Tongue (tissue), 1 donor: ENCODE measurements at regions not wholly inside any gene's neighbourhood (a gene's known extent, or its start where the extent isn't known, plus 50 kb on each side); places are given as distances from the start of the nearest gene placed in this dataset.

Source experiments
- DNase-seq: peaks from one replicate; pipeline ENCODE4 v3.0.0-alpha.2; 2015

DNA sequence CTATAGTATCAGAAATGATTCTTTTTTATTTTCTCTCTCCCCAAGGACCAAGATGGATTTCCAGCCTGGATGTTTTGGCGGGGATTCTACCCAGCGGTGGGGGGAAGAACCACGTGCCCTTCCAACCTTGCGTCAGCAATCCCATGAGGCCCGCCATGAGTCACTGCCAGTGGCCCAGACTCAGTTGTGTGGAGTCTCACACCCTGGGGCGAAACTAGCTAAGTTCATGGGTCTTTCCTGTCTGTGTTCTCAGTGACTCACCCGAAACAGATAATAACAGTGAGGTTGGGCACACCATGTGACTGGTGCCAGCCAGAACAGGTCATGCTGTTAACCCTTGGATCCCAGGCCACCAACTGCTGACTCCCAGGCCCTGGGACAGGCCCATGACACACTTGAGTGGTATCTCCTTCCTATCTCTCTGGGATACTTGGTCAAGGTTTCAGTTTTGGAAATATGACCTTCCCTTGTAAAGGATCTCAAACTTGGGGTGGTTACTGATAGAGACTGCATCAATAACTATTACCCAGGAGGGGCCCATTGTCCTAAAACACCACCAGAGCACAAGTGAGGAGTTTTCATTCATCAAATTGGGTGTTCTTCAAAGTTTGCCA is 98.0 kb upstream of the DUSP10 start:
- DNase-seq: no peak

DNA sequence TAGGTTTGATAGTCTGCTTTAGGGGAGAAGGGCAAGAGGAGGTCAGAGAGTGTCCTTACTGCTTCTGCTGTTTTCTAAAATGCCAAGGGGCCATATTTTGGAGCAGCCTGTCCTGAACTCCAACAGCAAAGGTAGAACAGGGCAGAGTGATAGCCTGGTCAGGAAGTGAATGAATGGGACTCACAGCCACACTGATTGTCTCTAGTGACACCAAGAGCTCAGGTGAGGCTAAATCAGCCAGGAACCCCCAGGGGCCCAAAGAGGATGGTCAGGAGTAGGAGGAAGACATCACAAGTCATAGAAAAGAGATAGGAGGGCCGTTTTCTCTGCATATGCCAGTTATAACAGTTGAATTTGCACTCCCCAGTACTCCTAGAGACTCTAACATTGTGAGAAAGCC is 97.4 kb upstream of the DUSP10 start:
- DNase-seq: no peak

DNA sequence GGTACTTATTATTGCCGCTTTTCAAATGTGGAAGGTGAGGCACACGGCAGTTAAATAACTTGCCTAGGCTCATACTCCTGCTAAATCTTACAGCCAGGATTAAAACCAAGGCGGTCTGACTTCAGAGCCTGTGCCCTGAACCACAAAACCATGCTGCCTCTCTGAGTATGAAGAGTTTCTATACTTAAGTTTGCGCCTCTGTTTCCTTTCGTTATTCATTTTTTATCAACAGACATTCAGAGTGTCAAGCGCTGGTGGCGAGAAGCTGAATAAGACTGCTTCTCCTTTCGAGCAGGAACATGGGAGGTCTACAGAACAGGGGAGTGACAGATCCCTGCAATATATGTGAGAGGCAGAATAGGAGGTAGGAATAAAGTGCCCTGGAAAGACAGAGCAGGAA is 96.0 kb upstream of the DUSP10 start:
- DNase-seq: no peak

DNA sequence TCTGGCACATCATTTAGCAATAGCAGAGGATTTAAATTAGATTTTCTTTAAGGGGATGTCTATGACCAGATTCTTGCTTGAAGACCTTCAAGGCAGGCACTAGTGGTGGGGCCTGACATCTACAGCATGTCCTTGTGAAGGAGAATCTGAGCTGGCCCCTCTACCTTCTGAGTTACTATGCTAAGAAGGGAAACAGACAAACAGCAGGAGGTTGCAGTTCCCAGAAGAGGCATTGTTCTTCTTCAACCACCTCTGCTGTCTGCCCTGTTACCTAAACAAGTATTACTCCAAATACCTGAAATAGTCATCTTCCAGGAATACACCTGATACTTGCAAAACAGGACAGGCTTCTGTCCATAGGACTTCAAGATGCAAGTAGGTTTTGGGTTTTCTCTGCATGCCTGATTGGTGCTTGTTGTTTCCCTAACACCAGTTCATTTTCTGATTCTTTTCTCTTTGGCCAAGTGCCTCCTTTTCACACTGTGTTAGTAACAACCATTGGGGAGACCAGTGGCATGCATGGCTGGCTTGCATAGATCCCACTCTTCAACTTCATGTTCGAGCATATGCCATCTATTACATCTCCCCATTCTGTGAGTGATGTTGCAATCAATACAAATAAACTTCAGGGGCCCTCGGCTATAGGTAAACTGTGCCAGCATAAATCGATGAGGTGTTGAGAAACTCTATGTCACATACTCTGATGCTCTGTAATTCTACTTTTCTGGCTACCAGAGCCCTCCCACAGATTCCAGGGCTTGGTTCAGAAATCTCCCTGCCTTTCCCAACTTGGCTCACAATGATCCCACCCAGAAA is 93.0 kb upstream of the DUSP10 start:
- DNase-seq: no peak

DNA sequence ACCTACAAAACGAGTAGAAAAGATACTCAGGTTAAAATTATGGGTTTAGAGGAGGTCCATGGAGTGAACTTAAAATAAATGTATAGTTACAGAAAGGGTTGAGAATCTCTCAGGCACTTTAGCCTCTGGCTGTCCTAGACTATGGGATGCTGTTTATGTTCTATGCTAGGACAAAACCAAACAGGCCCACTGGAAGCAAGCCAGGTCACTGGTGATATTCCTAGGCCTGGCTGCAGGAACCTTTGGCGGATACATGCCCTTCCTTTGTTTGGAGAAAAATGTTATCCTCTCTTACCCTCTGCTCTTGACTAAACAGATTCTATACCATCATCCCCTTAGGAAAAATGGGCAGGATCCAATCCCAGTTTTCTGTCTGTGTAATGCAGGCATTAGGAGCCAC is 90.7 kb upstream of the DUSP10 start:
- no peak for DNase-seq

DNA sequence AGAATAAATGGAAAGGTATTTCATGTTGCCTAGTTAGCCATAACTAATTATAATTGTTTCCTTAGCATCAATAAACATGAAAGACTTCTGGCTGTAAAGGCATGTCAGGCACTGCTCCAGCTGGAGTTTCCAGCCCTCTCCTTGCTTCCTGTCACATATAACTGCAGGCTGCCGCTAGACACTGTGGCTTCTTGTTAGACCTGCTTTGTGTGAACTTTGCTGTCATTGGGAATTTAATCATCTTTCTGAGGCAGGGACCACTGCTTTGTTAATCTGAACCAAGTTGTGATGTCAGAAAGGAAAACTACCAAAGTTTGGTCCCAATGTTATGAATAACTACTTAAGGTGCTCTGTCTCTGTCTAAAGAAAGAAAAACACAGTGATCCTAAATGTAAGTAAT is 90.3 kb upstream of the DUSP10 start:
- peak; percentile 21 for DNase-seq

DNA sequence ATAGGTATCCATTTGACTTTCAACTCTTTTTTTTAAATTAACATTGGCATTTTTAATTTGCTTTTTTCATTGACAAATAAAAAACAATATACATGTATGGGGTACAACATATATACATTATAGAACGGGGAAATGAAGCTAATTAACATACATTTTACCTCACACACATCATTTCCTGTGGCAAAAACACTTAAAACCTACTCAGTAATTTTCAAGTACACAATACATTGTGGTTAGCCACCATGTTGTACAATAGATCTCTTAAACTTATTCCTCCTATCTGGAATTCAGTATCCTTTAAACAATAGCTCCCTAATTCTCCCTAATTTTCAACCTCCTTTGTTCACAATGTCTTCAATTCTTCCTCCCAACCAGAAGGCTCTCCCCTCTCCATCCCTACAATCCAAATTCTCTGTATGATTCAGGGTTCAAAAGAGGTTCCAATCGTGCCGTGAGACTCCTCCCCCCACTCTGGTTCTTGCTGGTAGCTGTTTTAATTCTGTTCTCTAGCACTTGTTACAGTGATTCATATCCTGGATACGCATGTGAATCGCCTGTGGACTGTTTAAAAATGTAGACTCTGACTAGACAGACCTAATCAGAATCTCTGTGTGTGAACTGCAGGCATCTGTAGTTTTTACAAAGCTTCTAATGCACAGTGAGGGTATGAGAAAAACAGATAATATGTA is 87.6 kb upstream of the DUSP10 start:
- no peak for DNase-seq

DNA sequence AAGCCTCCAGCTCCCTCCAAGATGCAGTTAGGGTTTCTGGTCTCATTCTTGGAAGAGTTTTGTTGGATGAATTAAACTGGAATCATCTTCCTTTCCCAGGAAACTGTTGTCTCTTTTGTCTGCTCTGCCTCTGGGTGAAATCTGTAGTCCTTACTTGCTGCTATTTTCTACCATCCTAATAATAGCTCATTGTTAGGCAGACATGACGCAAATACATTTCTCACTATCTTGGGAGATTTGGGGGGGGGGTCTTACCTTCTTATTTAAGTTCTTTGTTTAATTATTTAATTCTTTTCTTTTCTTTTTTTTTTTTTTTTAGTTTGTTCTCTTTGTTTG is 85.4 kb upstream of the DUSP10 start:
- no peak for DNase-seq

DNA sequence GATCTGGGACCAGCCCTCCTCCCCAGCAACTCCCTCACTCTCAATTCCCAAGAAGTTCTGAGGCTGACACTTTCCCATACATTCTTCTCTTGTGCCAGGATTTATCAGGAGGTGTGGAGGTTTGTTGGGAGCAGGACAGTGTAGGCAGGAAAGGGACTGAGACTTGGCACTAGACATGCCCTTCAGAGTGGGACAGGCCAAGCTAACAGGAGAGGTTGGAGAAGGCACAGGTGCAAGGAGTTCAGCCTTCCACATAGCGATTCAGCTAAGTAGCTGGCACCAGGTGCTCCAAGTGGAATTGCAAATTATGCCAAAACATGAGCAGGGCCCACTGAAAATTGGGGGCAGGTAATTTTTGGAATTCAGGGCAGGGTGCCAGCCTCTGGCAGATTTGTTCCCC is 83.0 kb upstream of the DUSP10 start:
- no peak for DNase-seq

DNA sequence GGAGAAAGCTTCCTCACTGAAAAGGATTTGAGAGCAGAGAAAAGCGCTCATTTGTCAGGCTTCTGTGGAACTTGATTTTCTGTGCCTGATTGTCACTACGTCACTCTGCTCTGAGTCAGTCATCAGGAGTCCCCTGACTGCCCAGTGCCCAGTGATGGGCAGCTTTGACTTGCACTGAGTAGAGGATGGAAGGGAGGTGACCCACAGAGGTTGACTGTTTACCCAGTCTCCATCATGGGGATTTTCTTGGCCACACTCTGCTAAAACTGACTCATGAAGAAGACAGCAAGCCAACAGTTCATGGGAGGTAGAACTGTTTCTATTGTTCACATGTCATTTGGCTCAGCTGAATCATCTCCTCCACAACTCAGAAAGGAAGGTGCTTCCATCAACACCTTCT is 82.1 kb upstream of the DUSP10 start:
- DNase-seq: no peak

DNA sequence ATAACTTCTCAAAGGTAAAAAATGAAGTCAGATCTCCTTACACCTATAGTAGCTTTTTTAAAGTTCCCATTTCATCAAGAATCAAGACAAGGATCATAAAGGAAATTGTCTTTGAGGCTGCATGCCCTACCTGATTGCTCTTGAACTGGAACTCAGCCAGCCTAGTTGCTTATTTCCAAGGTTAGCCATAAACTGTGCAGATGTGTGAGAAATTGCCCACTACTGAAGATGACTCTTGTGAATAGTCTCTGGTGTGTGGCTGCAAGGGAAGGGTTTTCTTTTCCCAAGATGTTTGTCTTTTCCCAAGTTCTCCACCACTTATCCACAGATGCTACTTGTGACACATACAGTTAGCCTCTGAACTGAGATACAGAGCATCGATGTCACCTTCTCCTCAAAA is 81.7 kb upstream of the DUSP10 start:
- DNase-seq: no peak

DNA sequence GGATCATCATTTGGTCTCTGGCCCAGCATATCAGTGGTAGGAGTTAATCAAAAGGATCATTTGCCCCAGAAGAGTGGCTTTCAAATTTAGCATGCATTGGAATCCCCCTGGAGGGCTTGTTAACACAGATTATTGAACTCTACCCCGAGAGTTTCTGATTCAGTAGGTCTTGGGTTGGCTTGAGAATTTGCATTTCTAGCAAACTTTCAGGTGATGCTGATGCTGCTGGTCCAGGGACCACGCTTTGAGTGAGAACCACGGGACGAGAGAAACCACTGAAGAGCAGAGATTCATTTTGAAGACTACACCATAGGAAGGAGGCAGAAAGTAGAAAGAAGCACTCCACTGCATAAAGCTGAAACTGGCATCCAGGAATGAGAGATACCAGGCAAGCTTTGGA is 81.3 kb upstream of the DUSP10 start:
- no peak for DNase-seq

DNA sequence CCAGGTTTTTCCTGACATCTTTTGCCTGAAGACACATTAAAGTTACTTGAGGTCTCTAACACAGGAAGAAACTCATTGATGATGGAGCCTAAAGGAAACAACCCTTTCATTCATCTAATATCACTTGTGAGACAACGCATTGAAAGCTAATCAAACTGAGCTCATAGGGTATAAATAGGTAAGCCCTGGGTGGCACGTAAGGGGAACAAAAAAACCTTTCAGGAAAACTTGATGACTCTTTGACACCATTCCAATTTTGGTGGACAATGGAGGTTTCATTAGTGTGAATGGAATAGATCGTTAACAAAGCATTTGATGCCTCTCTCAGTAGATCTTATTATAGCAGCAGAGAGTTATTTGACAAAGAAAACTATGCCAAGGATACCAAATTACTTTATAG is 80.7 kb upstream of the DUSP10 start:
- DNase-seq: no peak

DNA sequence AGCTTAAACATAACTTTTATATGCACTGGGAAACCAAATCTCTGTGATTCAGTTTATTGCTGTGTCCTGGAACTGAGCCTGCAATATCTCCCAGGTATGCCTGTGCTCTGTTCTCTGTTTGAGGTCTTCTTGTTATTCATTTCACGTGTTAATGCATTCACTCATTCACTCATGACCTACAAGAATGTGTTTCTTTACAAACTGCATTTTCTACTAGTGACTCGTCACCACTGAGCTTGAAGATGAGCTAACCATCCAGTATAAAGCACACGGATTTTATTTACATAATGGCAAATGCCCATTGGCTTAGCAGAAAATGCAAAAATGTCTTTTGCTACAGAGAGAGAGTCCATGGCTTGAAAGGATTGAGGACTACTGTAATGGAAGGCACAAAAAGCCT is 75.0 kb upstream of the DUSP10 start:
- no peak for DNase-seq

DNA sequence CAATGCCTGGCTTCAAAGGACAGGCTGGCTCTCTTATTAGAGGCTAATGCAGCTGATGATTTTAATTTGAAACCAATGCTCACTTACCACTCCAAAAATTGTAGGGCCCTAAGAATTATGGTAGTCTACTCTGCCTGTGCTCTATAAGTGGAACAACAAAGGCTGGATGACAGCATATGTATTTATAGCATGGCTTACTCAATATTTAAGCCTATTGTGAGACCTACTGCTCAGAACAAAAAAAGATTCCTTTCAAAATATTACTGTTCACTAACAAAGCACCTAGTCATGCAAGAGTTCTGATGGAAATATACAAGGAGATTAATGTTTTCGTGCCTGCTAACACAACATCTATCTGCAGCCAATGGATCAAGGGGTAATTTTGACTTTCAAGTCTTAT is 73.8 kb upstream of the DUSP10 start:
- DNase-seq: no peak

DNA sequence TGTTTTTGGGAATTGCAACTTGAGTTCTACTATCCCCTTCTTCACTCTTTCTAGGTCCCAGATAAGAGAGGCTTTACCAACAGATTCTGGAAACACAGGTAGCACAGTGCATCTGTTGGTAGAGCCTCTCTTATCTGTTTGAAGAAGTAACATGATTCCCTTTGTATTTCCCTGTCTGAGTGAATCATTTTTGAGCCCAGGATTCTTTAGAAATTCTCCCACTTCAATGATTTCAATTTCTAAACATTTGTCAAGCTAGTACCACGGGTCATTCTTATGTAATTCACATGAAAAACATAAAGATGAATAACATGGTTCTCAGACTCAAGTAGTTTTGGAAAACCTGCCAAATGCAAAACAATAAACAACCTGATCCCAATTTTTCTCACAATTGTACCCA is 72.0 kb upstream of the DUSP10 start:
- no peak for DNase-seq

DNA sequence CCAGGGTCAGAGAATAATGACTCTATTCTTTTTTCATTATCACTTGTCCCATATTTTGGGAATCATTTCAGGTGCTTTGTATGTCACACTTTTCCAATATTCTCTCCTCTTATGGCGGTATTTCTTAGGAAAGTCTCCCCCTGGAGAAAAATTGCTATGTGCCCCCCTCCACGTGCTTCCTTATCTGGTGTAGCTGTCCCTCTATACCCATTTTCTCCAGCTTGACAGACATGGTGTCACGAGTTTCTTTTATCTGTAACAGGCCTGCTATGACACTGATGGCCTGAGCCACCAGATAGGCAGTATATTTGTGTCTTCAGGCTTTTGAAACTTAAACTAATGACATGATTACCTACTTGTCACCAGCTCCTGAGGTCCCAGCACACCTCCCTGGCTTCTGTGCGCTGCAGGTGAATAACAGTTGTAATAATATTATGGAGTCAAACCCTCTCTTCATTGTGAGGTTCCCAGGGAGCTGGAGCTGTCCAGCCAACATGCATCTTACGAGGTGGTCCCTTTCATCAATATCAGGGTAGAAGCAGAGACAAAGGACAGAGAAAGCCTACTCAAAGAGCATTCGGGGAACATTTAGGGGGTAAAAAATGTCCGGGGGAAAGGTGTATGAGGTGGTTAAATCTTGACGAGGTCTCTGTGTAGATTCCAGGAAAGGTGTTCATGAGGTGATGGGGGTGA is 71.2 kb upstream of the DUSP10 start:
- DNase-seq: no peak

DNA sequence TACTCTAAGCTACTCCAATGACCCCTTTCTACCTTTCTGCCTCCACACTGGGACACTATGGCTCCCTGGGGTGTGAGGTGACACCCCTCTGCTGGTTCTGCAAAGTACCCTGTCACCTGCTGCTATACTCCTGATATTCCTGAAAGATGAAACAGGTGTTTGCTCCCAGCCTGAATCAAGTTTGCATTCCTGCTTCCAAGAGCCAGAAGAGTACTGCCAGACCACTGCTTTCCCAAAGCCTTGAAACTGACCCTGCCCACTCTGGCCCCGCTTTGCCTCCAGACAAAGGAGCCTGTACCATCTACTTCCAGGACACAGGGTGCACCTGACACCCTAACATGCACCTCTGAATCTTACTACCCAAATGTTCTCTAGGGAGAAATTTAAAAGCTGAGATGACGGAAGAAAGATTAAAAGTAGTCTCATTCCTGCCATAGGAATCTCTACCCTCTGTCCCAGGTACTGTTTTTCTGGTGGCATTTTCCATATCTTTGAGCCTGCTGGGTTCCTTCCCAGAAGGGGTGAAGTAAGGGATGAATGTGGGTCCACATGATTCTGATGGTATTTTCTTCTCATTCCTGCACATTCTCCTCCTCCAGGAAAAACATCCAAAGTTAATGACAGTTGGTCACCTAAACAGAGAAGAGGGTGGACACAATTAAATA is 70.3 kb upstream of the DUSP10 start:
- no peak for DNase-seq

DNA sequence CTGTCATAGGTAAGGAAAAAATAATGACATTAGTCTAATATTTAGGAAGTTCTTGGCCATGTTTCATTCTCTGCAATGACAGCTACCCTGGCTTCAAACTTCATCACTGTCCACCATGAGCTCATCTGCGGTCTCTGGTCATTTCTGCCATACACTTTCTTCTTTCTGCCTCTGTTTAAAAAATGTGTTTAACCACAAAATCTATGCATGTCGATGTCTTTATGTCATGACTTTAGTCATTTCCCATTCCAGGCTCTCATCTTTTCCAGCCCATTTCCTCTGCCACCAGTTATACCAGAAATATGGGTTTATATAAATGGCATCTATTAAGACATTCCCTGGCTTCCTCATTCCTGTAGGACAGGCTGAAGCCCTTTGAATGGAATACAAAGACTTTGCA is 68.5 kb upstream of the DUSP10 start:
- DNase-seq: no peak

DNA sequence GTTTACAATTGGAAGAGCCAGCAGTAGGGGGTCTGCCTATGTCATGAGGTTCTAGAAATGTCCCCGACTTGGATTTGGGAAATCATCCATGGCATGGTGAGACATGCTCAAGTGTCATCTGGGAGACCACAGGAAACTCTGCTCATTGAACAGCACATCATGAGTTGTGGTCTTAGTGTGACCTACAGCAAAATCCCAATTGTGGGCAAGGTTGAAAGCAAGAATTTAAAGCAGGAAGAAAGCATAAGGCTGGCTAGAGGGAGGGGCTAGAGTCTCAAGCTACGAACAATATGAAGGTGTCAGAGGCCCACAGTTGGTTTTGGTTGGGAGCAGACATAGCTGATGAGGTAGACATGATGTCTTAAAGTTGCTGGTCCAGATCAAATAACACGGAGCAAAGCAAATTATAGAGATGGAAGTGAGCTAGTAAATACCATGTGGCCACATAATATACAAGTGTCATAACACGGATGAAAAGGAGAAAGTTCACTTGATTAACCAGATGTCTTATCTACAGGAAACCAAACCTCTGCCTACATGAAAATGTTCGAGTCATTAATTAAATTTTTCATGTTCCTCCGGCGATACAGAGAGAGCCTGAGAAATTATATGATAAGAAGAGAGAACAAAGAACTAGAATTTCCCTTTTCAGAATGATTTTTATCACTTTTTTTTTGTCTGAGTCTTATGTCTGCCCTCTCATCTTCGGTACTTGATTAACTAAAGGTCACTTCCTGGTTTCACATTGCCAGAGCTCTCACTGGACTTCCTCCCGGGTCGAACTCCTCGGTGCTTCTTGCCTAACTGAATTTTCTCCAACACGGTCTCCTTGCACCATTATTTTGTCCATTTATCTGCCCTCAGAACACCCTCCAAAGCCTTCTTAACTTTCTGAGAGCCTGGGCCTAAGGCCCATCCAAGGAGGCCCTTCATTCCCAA is 67.5 kb upstream of the DUSP10 start:
- DNase-seq: no peak

DNA sequence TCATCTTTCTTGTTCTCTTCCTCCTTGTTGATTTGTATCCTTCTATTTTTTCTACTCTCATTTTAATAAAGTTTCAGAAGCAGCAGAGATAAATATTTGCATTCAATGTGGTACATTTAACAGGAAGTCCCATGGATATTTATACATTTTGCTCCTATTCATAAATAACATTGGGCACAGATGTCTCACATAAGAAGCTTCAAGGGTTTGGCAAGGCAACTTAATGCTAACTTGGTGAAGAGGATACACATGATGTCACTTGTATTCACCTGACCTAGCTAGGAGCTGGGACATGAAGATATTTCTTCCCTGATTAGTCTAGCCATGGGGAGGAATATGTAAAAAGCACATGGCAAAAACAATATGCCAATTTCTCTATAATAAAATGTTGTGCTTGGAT is 65.1 kb upstream of the DUSP10 start:
- DNase-seq: no peak

DNA sequence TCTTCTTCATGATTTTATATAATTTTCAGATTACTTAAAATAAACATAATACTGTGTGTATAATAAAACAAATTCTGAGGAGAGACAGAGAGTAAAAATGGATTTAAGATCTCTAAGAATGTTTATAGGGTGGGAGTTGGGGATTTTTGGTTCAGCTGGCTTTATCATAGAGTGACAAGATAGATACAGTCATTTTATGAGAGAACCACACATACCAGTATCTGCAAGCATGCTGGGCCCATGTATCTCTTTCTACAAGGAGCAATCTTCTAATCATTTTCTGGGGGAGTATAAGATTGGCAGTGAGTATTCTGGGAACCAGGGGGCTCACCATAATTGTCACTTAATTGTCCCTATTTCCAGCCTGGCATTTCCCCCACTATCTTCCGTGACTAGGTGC is 64.3 kb upstream of the DUSP10 start:
- DNase-seq: no peak
